ENCODE measurements at regions not wholly inside any gene's neighbourhood (a gene's known extent, or its start where the extent isn't known, plus 50 kb on each side); places are given as distances from the start of the nearest gene placed in this dataset.

DNA sequence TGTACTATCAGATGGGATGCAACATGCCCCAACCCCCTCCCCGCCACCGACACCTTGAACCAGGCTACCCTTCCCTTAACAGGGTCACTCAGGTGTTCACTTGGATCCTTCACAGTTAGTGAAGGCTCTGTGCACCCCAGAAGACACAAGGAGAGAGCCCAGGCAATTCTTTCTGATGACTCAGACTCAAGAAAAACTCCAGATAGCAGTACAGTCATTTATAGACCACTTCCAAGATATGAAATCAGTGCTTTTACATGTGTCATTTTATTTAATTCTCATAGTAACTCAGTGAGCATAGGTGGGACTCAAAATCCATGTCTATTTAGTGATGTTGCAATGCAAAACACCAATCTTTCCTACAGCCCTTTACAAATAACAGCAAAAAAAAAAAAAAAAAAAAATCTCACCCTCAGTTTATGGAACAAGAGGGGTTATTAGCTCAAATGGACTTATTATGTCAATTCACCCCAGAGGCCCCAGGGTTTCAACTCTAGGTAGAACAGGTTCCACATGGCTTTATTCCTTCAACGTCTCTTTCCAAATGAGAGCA, 71.9 kb downstream of the FOXD1 start:
- in situ Hi-C loops (cut with HindIII; ENCODE audit: low pct_ligation_motif_present, low pct_unique_long_range_greater_than_20kb, low sequenced_read_pairs), result no loop called here
- peak; percentile 28 for DNase-seq

- in situ Hi-C loops (cut with HindIII; ENCODE audit: low pct_ligation_motif_present, low pct_unique_long_range_greater_than_20kb, low sequenced_read_pairs), result no loop called here
Observed at GRCh38 chr5:73375949-73376348, 72.6 kb downstream of the FOXD1 start.

DNA sequence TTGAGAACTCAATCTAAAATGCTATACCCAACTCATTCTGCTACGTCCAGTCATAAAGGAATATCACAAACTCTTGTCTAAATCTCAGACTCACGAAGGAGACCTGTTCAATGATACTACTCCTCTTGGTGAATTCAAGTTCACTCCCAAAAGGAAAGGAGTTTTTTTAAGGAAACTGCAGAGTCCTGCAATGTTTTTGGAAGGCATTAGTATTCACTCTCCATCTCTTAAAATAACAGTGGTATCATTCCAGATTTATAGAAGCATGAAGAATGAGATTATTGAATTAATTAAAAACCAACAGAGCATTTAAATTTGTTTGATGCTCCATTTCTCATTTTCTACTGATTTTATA, 73.4 kb downstream of the FOXD1 start:
- no peak for DNase-seq
- in situ Hi-C loops (cut with HindIII; ENCODE audit: low pct_ligation_motif_present, low pct_unique_long_range_greater_than_20kb, low sequenced_read_pairs), result no loop called here

More at GRCh38 chr5:73375949-73376348, 72.6 kb downstream of the FOXD1 start:
- DNase-seq, result no peak

GRCh38 chr5:73374520-73375190, 73.9 kb downstream of the FOXD1 start:
- DNase-seq, result peak; percentile 17
- in situ Hi-C loops (cut with HindIII; ENCODE audit: low pct_ligation_motif_present, low pct_unique_long_range_greater_than_20kb, low sequenced_read_pairs), result no loop called here

DNA sequence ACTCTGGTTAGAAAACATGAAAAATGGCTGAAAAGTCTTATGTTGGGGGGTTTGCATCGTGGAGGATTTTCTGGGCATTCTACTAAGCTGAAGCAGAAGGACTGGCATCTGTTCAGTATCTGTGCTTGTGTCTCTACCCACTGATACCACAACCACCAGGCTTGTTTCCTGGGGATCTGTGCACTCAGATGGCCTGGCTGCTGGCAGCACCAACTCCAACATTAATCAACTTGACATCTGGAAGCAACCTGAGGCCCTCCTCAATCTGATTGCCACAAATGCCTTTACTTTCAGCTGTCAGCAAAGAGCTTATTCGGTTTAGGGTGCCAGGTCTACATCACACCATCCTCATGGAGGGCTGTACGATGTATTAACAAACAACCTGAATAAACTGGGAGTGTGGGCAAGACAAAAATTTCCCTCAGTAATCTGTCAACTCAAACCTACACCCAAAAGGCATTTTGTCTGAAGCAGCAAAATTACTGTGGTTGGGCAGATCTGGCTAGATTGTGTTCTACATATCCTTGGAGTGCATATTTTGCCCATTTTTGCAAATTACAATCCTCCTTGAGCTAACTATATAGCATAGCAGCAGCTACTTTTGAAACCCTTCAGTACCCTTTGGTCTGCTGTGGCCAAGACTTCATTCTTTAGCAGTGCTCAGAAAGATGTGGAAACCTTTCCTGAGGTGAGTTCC, 74.6 kb downstream of the FOXD1 start:
- in situ Hi-C loops (cut with HindIII; ENCODE audit: low pct_ligation_motif_present, low pct_unique_long_range_greater_than_20kb, low sequenced_read_pairs), result no loop called here

DNA sequence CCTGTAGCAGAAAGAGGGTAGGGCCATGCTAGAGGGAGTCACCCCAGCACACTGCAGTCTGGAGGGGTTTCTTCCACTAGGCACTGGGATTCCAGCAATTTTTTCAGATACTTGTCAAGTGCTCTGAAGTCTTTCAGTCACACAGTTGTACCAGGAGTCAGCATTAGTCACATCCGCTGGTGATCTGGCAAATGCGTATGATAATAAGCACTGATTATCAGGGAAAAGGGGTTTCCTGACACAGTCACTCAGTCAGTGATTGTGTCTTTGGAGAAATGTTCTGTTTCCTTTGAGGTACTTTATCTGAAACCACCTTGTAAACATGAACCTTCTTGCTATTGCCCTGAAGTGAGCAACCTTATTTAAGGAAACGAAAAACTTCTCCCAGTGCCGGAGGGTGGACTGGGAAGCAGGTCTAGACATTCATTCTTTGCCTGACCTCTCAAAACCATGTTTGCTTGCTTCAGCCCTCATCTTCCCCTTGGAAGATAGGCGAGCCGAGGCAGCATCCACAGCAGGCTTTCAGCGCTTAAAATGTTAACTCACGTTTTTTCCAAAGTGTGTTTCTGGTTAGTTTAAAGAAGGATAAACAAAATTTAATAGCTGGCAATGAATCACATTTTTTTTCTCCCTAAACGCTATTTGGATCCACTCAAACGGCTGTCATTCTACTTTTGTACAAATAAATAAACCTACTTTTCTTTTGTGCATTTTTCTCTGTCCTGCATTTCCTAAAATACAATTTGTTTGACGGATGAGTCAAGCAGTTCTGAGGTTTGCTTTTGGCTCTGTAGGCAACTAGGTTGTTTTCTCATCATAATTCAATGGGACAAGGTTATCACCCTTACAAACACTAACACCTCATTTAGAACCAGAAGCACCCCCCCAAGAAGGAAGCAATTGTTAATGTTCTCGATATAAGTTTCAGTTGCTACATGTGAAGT, 77.7 kb downstream of the FOXD1 start:
- DNase-seq, result peak; percentile 95
- in situ Hi-C loops (cut with HindIII; ENCODE audit: low pct_ligation_motif_present, low pct_unique_long_range_greater_than_20kb, low sequenced_read_pairs), result no loop called here

More for the DNA sequence above, 74.6 kb downstream of the FOXD1 start:
- DNase-seq, result no peak

DNA sequence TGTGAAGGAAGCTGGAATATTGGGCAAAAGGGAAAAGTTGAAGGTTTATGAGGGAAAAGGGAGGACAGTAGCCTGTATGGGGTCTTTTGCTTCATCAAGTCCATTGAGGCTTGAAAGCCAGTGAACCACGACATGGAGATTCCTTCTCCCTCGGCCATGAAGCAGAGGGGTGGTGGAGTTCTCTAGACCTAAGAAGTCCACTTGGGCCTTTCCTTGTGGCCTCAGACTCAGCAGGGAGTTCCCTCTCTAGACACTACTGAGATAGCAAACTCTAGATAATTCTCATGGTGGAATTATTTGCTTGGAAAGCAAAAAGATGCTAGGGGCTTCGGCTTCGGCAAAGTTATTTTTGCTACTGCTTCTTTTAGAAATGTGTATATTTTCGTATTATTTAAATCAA, 78.5 kb downstream of the FOXD1 start:
- peak; percentile 22 for DNase-seq
- in situ Hi-C loops (cut with HindIII; ENCODE audit: low pct_ligation_motif_present, low pct_unique_long_range_greater_than_20kb, low sequenced_read_pairs), result no loop called here

DNA sequence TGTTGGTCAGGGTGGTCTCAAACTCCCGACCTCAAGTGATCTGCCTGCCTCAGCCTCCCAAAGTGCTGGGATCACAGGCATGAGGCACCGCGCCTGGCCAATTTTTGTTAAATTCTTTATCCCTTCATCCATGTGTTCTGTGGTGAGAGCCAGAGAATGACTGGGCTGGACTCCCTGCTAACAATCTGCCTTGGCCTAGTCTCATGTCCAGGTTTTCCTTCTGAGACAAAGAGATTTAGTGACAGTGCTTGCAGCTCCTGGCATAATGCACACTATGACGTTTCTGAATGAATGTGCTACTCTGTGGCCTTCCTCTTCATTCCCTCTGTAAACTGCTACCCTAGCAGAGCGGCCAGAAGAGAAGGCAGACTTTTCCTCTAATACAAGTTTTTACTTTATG, 79.3 kb downstream of the FOXD1 start:
- DNase-seq, result no peak
- in situ Hi-C loops (cut with HindIII; ENCODE audit: low pct_ligation_motif_present, low pct_unique_long_range_greater_than_20kb, low sequenced_read_pairs), result no loop called here

- DNase-seq, result no peak
- in situ Hi-C loops (cut with HindIII; ENCODE audit: low pct_ligation_motif_present, low pct_unique_long_range_greater_than_20kb, low sequenced_read_pairs), result no loop called here
Observed at GRCh38 chr5:73367650-73368049, 80.9 kb downstream of the FOXD1 start.

- no peak for DNase-seq
- in situ Hi-C loops (cut with HindIII; ENCODE audit: low pct_ligation_motif_present, low pct_unique_long_range_greater_than_20kb, low sequenced_read_pairs), result no loop called here
Observed at GRCh38 chr5:73365990-73366667, 82.4 kb downstream of the FOXD1 start.

- in situ Hi-C loops (cut with HindIII; ENCODE audit: low pct_ligation_motif_present, low pct_unique_long_range_greater_than_20kb, low sequenced_read_pairs), result no loop called here
- DNase-seq, result no peak
Observed at GRCh38 chr5:73365301-73365853, 83.2 kb downstream of the FOXD1 start.

- no peak for DNase-seq
- in situ Hi-C loops (cut with HindIII; ENCODE audit: low pct_ligation_motif_present, low pct_unique_long_range_greater_than_20kb, low sequenced_read_pairs), result no loop called here
Observed at GRCh38 chr5:73363911-73364730, 84.5 kb downstream of the FOXD1 start.

DNA sequence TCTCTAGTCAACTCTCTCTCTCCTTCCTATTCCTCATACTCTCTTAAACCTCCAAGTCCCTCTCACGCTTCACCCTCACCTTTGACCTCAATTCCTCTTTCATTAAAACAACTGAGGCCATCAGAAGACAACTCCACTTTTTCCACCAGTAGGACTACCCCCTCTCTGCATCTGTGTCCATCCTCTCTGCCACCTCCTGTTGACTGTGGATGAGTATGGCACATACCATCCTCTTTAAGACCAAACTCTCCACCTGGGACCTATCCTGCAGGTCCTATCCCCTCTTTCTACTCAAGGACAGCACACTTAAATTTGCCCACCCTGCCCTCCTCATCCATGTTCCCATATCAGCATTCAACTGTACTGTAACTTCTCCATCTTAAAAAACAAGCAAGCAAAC, 89.2 kb downstream of the FOXD1 start:
- DNase-seq, result no peak
- in situ Hi-C loops (cut with HindIII; ENCODE audit: low pct_ligation_motif_present, low pct_unique_long_range_greater_than_20kb, low sequenced_read_pairs), result no loop called here

- in situ Hi-C loops (cut with HindIII; ENCODE audit: low pct_ligation_motif_present, low pct_unique_long_range_greater_than_20kb, low sequenced_read_pairs), result no loop called here
- DNase-seq, result no peak
Observed at GRCh38 chr5:73358366-73358765, 90.2 kb downstream of the FOXD1 start.

DNA sequence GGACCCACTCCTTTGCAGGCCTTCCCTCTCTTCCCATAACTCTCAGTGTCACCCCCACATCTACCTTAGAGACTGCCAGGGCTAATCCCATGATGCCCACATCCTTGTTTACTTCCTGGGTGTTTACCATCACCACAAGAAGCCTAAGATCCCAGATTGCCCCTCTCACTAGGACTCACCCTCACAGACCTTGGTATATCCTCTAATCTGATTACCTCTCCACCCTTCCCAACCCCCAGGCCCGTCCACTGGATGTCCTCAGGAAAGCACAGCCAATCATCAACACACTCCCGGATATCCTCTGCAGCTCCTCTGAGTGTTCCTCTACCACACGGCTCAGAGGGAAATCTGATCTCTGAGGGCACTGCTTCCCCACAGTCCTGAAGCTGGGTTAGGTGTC, 91.0 kb downstream of the FOXD1 start:
- in situ Hi-C loops (cut with HindIII; ENCODE audit: low pct_ligation_motif_present, low pct_unique_long_range_greater_than_20kb, low sequenced_read_pairs), result no loop called here
- DNase-seq, result no peak

DNA sequence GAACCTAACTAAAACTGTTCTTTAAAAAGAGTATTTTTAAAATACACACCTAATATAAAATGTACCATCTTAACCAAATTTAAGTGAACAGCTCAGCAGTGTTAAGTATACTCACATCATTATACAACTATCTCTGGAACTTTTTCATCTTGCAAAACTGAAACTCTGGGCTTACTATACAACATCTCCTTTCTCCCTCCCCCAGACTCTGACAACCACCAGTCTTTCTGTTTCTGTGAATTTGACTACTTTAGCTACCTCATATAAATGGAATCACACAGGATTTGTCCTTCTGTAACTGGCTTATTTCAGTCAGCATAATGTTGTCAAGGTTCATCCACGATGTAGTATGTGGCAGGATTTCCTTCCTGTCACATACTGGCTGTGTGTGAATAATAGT, 93.5 kb downstream of the FOXD1 start:
- in situ Hi-C loops (cut with HindIII; ENCODE audit: low pct_ligation_motif_present, low pct_unique_long_range_greater_than_20kb, low sequenced_read_pairs), result no loop called here

DNA sequence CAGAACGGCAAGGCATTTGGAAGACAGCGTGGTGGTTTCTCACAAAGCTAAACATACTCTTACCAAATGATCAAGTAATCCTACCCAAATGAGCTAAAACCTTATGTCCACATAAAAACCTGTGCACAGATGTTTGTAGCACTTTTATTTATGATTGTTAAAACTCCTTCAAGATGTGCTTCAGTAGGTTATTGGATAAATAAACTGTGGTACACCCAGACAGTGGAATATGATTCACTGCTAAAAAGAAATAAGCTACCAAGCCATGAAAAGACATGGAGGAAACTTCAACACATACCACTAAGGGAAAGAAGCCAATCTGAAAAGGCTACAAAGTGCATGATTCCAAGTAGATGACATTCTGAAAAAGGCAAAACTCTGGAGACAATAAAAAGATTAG, 94.2 kb downstream of the FOXD1 start:
- in situ Hi-C loops (cut with HindIII; ENCODE audit: low pct_ligation_motif_present, low pct_unique_long_range_greater_than_20kb, low sequenced_read_pairs), result no loop called here
- DNase-seq, result no peak

More for the DNA sequence above, 93.5 kb downstream of the FOXD1 start:
- DNase-seq, result no peak
